ENCODE measurements at regions not wholly inside any gene's neighbourhood (a gene's known extent, or its start where the extent isn't known, plus 50 kb on each side); places are given as distances from the start of the nearest gene placed in this dataset.

- WGBS (ENCODE audit: insufficient coverage): 91% methylated on average over 1 of the region's 2 CpGs
- peak in 1 of 6 donors; percentile 24 for DNase-seq (ENCODE audit: low read depth in 4 of 6, low spot score in 6 of 6)
- no peaks in the 10 kb centered on the region for H3K36me3 ChIP-seq (ENCODE audit: control insufficient read depth, insufficient read depth, low read length)
- H3K9me3 ChIP-seq (ENCODE audit: control insufficient read depth, insufficient read depth, low read length): no peaks in the 10 kb centered on the region
- no peaks in the 10 kb centered on the region for H3K4me1 ChIP-seq (ENCODE audit: control insufficient read depth, insufficient read depth, low read length)
- H3K4me3 ChIP-seq (ENCODE audit: low read depth, low read length): no peak overlapping the region
- no peak overlapping the region for H3K27ac ChIP-seq (ENCODE audit: low read depth, low read length)
- no peaks in the 10 kb centered on the region for H3K27me3 ChIP-seq (ENCODE audit: control insufficient read depth, insufficient read depth, low read length)
Observed at GRCh38 chr12:67773896-67774295, 125.4 kb downstream of the DYRK2 start.

GRCh38 chr12:67774983-67775587 lies 126.5 kb downstream of the DYRK2 start:
- WGBS (ENCODE audit: insufficient coverage): 90% methylated on average over 3 of the region's 4 CpGs
- no peak overlapping the region for H3K27ac ChIP-seq (ENCODE audit: low read depth, low read length)

GRCh38 chr12:67780580-67781084 lies 132.1 kb downstream of the DYRK2 start:
- Histone ChIP-seq H3K27ac (ENCODE audit: low read depth, low read length) (no peak overlapping the region), H3K9me3 (ENCODE audit: control insufficient read depth, insufficient read depth, low read length) (no peaks in the 10 kb centered on the region), H3K27me3 (ENCODE audit: control insufficient read depth, insufficient read depth, low read length) (no peaks in the 10 kb centered on the region), H3K4me1 (ENCODE audit: control insufficient read depth, insufficient read depth, low read length) (no peaks in the 10 kb centered on the region), H3K36me3 (ENCODE audit: control insufficient read depth, insufficient read depth, low read length) (no peaks in the 10 kb centered on the region), H3K4me3 (ENCODE audit: low read depth, low read length) (no peak overlapping the region)
- no peak for DNase-seq (ENCODE audit: low read depth in 4 of 6, low spot score in 6 of 6)
- WGBS (ENCODE audit: insufficient coverage): 77% methylated on average over 3 of the region's 3 CpGs

More at GRCh38 chr12:67774983-67775587, 126.5 kb downstream of the DYRK2 start:
- Histone ChIP-seq H3K4me3 (ENCODE audit: low read depth, low read length) (no peak overlapping the region), H3K36me3 (ENCODE audit: control insufficient read depth, insufficient read depth, low read length) (no peaks in the 10 kb centered on the region), H3K4me1 (ENCODE audit: control insufficient read depth, insufficient read depth, low read length) (no peaks in the 10 kb centered on the region), H3K27me3 (ENCODE audit: control insufficient read depth, insufficient read depth, low read length) (no peaks in the 10 kb centered on the region), H3K9me3 (ENCODE audit: control insufficient read depth, insufficient read depth, low read length) (no peaks in the 10 kb centered on the region)
- no peak for DNase-seq (ENCODE audit: low read depth in 4 of 6, low spot score in 6 of 6)

- no peaks in the 10 kb centered on the region for H3K27me3 ChIP-seq (ENCODE audit: control insufficient read depth, insufficient read depth, low read length)
- H3K4me1 ChIP-seq (ENCODE audit: control insufficient read depth, insufficient read depth, low read length): no peaks in the 10 kb centered on the region
- no peaks in the 10 kb centered on the region for H3K36me3 ChIP-seq (ENCODE audit: control insufficient read depth, insufficient read depth, low read length)
- H3K4me3 ChIP-seq (ENCODE audit: low read depth, low read length): no peak overlapping the region
- no peak for DNase-seq (ENCODE audit: low read depth in 4 of 6, low spot score in 6 of 6)
- WGBS (ENCODE audit: insufficient coverage): no CpG with 5 or more reads among the region's 1 CpG
- no peak overlapping the region for H3K27ac ChIP-seq (ENCODE audit: low read depth, low read length)
- H3K9me3 ChIP-seq (ENCODE audit: control insufficient read depth, insufficient read depth, low read length): no peaks in the 10 kb centered on the region
Observed at GRCh38 chr12:67782573-67782972, 134.0 kb downstream of the DYRK2 start.

- Histone ChIP-seq H3K27me3 (ENCODE audit: control insufficient read depth, insufficient read depth, low read length) (no peaks in the 10 kb centered on the region), H3K9me3 (ENCODE audit: control insufficient read depth, insufficient read depth, low read length) (no peaks in the 10 kb centered on the region), H3K4me3 (ENCODE audit: low read depth, low read length) (no peak overlapping the region), H3K4me1 (ENCODE audit: control insufficient read depth, insufficient read depth, low read length) (no peaks in the 10 kb centered on the region), H3K27ac (ENCODE audit: low read depth, low read length) (no peak overlapping the region), H3K36me3 (ENCODE audit: control insufficient read depth, insufficient read depth, low read length) (no peaks in the 10 kb centered on the region)
- no peak for DNase-seq (ENCODE audit: low read depth in 4 of 6, low spot score in 6 of 6)
- no CpG with 5 or more reads among the region's 1 CpG for WGBS (ENCODE audit: insufficient coverage)
Observed at GRCh38 chr12:67783393-67783792, 134.8 kb downstream of the DYRK2 start.

GRCh38 chr12:67784831-67785230 lies 136.3 kb downstream of the DYRK2 start:
- Histone ChIP-seq H3K27me3 (ENCODE audit: control insufficient read depth, insufficient read depth, low read length) (no peaks in the 10 kb centered on the region), H3K4me1 (ENCODE audit: control insufficient read depth, insufficient read depth, low read length) (no peaks in the 10 kb centered on the region), H3K9me3 (ENCODE audit: control insufficient read depth, insufficient read depth, low read length) (no peaks in the 10 kb centered on the region), H3K27ac (ENCODE audit: low read depth, low read length) (no peak overlapping the region), H3K4me3 (ENCODE audit: low read depth, low read length) (no peak overlapping the region), H3K36me3 (ENCODE audit: control insufficient read depth, insufficient read depth, low read length) (no peaks in the 10 kb centered on the region)
- DNase-seq (ENCODE audit: low read depth in 4 of 6, low spot score in 6 of 6): no peak
- WGBS (ENCODE audit: insufficient coverage): 93% methylated on average over 3 of the region's 3 CpGs

GRCh38 chr12:67786086-67786485 lies 137.5 kb downstream of the DYRK2 start:
- H3K4me1 ChIP-seq (ENCODE audit: control insufficient read depth, insufficient read depth, low read length): no peaks in the 10 kb centered on the region
- H3K27ac ChIP-seq (ENCODE audit: low read depth, low read length): no peak overlapping the region
- H3K36me3 ChIP-seq (ENCODE audit: control insufficient read depth, insufficient read depth, low read length): no peaks in the 10 kb centered on the region
- peaks cover 1% of the 10 kb centered on the region for H3K9me3 ChIP-seq (ENCODE audit: control insufficient read depth, insufficient read depth, low read length)
- WGBS (ENCODE audit: insufficient coverage): 20% methylated on average over 1 of the region's 3 CpGs
- no peak overlapping the region for H3K4me3 ChIP-seq (ENCODE audit: low read depth, low read length)
- DNase-seq (ENCODE audit: low read depth in 4 of 6, low spot score in 6 of 6): no peak
- H3K27me3 ChIP-seq (ENCODE audit: control insufficient read depth, insufficient read depth, low read length): no peaks in the 10 kb centered on the region

GRCh38 chr12:67788118-67788517 lies 139.6 kb downstream of the DYRK2 start:
- H3K27me3 ChIP-seq (ENCODE audit: control insufficient read depth, insufficient read depth, low read length): no peaks in the 10 kb centered on the region
- WGBS (ENCODE audit: insufficient coverage): no CpG with 5 or more reads among the region's 5 CpGs
- H3K27ac ChIP-seq (ENCODE audit: low read depth, low read length): no peak overlapping the region
- H3K36me3 ChIP-seq (ENCODE audit: control insufficient read depth, insufficient read depth, low read length): no peaks in the 10 kb centered on the region
- H3K4me1 ChIP-seq (ENCODE audit: control insufficient read depth, insufficient read depth, low read length): no peaks in the 10 kb centered on the region
- DNase-seq (ENCODE audit: low read depth in 4 of 6, low spot score in 6 of 6): no peak
- no peak overlapping the region for H3K4me3 ChIP-seq (ENCODE audit: low read depth, low read length)
- H3K9me3 ChIP-seq (ENCODE audit: control insufficient read depth, insufficient read depth, low read length): peaks cover 1% of the 10 kb centered on the region

- Histone ChIP-seq H3K36me3 (ENCODE audit: control insufficient read depth, insufficient read depth, low read length) (no peaks in the 10 kb centered on the region), H3K27me3 (ENCODE audit: control insufficient read depth, insufficient read depth, low read length) (no peaks in the 10 kb centered on the region), H3K4me1 (ENCODE audit: control insufficient read depth, insufficient read depth, low read length) (no peaks in the 10 kb centered on the region), H3K4me3 (ENCODE audit: low read depth, low read length) (no peak overlapping the region), H3K9me3 (ENCODE audit: control insufficient read depth, insufficient read depth, low read length) (peaks cover 1% of the 10 kb centered on the region), H3K27ac (ENCODE audit: low read depth, low read length) (no peak overlapping the region)
- no peak for DNase-seq (ENCODE audit: low read depth in 4 of 6, low spot score in 6 of 6)
Observed at GRCh38 chr12:67789266-67789665, 140.7 kb downstream of the DYRK2 start.

GRCh38 chr12:67790660-67791059 lies 142.1 kb downstream of the DYRK2 start:
- 79% methylated on average over 2 of the region's 2 CpGs for WGBS (ENCODE audit: insufficient coverage)
- DNase-seq (ENCODE audit: low read depth in 4 of 6, low spot score in 6 of 6): no peak
- Histone ChIP-seq H3K27ac (ENCODE audit: low read depth, low read length) (no peak overlapping the region), H3K27me3 (ENCODE audit: control insufficient read depth, insufficient read depth, low read length) (no peaks in the 10 kb centered on the region), H3K4me1 (ENCODE audit: control insufficient read depth, insufficient read depth, low read length) (no peaks in the 10 kb centered on the region), H3K9me3 (ENCODE audit: control insufficient read depth, insufficient read depth, low read length) (peaks cover 1% of the 10 kb centered on the region), H3K36me3 (ENCODE audit: control insufficient read depth, insufficient read depth, low read length) (no peaks in the 10 kb centered on the region), H3K4me3 (ENCODE audit: low read depth, low read length) (no peak overlapping the region)

Measured in spinal cord (tissue), 9 donors.